GM18907 (cell line): ENCODE measurements at regions not wholly inside any gene's neighbourhood (a gene's known extent, or its start where the extent isn't known, plus 50 kb on each side); places are given as distances from the start of the nearest gene placed in this dataset.
A peak's percentile ranks its signal among the peaks of the same experiment; 100 is the strongest.

ENCODE experiments used
- ATAC-seq: cut with Tn5 transposase; IDR thresholded peaks from one replicate; pipeline ENCODE4 v1.9.1; 2021; ENCODE audit warnings: mild to moderate bottlenecking, moderate library complexity; ENCODE audit not compliant: unreplicated experiment

- ATAC-seq = no peak
Observed at GRCh38 chr18:57918601-57919000, 115.5 kb upstream of the ATP8B1 start.

- no peak for ATAC-seq
Observed at GRCh38 chr18:57916684-57917083, 113.6 kb upstream of the ATP8B1 start.

DNA sequence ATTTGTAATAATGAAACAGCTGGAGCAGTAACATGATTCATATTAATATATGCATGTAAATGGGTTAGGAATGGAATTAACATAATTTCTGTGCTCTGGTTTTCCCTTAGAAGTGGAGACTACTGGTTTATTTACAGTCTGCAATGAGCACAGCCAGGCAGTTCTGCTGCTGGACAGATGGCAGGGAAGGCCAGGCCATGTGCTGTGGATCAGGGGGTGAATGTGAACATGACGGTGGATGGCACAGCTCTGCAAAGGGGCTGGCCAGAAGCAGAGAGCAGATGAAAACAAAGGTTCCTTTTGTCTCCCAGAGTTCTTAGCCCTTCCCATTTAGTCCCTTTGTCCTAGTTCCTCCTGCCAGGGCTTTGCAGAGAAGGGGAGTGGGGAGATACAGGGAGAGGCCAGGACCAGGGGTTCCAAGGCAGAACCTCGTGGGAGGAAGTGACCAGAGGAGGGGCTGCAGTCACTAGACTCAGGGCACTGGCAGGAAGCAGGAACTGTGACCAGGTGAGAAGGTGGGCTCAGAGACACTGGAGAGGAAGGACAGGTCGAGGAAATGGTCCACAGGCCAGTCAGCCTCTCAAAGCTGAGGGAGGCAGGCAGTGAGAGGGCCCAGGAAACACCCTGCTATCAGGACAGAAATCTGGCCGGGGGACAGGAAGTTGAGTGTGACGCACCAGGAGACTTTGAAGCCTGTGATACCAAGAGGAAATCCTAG lies 112.9 kb upstream of the ATP8B1 start:
- peak; percentile 49 for ATAC-seq

DNA sequence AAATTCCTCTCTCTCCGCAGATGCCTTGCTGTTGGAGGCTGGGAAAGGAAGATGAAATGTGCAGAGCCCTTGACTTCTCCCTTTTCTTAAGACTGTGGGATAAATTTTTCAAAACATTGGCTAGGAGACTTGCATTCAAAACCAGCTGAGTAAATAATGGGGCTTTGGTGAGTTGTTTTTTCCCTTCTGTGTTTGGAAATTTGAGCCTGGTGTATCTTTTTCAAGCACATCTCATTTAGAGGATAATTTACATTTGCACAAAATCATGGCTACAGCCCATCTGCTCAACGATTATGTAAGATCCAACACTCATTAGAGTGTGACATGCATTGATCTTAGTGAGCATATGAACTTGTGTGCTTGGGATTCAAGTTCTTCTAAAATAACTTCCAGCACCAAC lies 112.1 kb upstream of the ATP8B1 start:
- no peak for ATAC-seq

DNA sequence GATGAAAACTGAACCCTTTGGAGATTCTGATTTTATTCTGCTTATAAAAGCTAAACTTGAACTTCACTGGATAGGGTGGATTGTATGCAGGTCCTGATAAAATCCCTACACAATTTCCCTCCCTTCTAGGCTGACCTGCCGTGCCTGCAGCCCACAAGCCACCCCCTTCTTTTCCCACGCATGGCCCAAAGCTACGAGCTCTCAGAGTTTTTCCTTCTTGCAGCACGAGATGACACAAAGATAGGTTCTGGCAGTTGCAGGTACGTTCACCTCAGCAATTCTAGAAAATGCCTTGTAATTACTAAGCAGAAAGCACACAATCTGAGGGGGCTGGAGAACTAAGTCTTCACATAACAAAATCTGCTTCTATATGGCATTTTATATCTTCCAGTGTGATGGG lies 110.6 kb upstream of the ATP8B1 start:
- no peak for ATAC-seq

GRCh38 chr18:57910817-57911216 lies 107.7 kb upstream of the ATP8B1 start:
- ATAC-seq = no peak

DNA sequence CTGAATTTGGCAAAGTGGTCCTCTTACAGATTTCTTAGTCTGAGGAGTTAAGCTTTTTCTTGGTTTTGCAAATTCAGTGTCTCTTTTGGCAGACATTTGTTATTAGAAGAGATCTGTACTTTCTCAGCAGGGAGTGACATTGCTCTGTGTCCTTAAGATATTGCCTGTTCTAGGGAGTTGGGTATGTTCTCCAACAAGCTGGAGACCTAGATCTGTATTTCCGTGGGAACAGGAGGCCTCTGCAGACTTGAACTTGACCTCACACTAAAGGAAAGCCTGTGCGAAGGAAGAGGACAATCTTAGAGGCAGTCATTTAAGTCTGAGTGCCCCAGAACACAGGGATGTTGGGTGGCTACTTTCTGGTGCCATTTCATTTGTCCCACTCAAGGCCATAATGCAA lies 107.0 kb upstream of the ATP8B1 start:
- ATAC-seq = no peak

GRCh38 chr18:57909620-57910019 lies 106.5 kb upstream of the ATP8B1 start:
- no peak for ATAC-seq

GRCh38 chr18:57908092-57908491 lies 105.0 kb upstream of the ATP8B1 start:
- no peak for ATAC-seq

DNA sequence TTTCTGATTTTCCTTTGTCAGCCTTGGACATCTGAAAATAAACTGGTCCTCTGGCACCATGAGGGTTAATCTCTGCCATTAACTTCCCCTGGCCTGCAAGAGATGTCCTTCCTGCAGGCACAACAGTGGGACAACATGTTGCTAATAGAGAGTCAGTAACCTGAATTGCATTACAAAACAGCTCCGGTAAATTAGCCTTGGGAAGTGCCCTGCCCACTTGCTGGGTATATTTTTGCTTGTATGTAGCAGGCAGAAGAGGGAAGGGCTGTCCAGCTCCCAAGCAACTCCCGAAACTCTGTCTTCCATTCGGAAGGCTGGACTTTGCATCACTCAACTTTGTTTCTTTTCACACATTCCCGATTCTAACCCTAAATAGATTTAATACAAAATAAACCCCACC lies 104.4 kb upstream of the ATP8B1 start:
- ATAC-seq = no peak

DNA sequence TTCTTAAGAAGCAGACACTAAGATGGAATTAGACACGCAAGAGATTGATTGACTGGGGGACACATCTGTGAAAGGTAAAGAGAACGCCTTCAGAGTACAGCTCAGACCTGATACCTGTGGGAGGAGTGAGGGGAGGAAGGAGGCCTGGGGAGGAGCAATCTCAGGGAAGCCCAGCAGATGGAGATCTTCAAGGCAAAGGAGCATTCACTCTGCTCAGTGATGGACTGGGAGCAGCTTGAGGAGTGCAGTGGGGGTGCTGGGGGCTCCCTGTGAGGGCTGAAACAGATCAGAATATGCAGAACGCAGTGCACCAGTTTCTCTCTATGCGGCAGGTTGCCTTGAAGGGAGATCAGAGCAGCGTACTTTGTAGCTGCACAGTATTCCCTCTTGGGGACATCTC lies 103.7 kb upstream of the ATP8B1 start:
- no peak for ATAC-seq

DNA sequence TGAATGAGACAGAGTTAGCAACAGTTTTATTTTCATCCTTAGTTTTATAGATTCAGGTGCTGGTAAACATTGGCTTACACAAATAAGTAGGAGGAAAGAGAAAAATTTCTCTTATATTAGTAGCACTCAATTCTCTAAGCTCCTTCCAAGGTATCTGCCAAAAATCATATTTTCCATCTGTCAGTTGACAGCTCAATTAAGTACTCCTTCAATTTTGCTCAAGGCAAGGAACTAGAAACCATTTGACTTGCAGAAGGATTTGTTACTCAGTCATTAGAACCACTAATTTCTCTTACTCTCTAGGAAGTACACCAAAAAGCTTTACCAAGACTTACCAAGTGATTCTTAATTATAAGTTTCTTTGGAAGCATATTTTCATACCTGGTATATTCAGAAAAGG lies 101.4 kb upstream of the ATP8B1 start:
- no peak for ATAC-seq

GRCh38 chr18:57902721-57903120 lies 99.6 kb upstream of the ATP8B1 start:
- no peak for ATAC-seq

DNA sequence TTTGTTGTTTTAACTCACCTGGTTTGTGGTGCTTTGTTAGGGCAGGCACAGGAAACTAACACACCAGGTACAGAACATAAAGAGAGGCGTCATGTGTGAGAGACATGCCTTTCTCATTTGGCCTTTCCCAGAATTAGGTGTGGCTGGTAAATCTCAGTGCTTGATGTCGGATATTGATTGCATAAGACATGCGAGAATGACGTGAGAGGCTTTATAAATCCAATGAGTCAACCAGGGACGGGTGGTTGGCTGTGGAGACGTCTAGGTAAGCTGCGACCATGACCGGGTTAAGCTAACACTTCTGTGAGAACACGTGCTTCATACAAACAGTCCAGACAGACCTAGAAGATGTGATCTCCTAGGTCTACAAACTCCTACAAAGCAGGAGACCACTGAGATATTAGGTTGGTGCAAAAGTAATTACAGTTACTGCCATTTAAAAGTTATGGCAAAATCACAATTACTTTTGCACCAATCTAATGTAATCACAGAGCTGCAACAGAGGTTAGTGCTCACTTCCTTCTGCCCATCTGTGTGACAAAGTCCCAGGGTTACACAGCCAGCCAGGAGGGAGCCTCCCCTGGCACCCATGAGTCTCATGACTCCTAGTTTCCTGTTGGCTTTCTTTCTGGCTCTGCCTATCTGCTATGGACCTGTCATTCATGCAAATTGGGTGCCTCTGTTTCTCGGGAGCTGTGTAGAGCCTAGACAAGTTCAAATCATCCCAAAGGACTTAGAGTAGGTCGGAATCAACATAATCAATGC lies 98.9 kb upstream of the ATP8B1 start:
- no peak for ATAC-seq

DNA sequence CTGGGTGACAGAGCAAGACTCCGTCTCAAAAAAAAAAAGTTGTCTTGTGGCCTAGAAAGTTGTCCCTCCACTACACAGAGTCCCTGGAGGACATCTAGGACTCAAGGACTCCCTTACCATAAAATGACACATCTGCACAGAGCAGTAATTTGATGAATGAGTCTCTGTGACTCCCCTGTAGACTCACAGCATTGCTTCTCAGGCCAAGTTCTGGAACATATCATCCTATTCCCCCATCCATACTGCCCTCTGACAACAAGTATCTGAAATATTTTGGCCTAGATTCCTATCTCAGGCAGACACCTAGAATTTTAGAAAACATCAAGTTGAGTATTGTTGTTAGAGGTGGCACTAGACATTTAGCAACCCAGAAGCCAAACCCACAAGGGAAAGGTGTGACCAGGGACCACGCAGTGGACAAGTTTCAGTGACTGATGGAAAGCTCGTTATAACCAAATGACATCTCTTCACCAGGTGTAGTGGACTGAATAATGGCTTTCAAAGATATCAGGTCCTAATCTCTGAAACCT lies 97.9 kb upstream of the ATP8B1 start:
- ATAC-seq = no peak

DNA sequence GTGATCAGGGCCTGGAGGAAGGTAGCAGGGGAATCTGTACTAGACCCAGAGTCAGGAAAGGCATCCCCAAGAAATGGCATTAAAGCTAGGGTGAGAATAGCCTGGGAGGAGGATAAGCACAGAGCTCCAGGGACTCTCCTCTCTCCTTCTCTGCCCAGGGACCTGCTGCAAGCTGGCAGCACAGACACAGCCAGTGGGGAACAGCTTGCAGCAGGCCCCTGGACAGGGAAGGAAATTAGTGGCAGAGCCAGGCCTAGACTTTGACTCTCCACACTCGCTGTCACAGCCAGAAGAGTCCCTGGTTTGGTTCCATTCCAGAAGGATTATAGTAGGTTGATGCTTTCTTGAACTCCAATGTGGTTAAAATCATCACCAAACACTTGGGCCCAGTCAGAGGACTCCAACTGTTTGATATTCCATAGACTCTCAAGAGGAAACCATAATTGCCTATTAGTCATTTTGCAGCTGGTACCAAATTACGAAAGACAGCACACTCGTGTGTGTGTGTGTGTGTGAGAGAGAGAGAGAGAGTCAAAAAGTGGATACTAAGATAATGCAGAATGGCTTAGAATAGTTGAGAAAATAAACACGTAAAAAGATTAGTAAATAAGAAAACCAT lies 95.5 kb upstream of the ATP8B1 start:
- no peak for ATAC-seq

GRCh38 chr18:57895182-57895581 lies 92.1 kb upstream of the ATP8B1 start:
- no peak for ATAC-seq

GRCh38 chr18:57891707-57892391 lies 88.7 kb upstream of the ATP8B1 start:
- no peak for ATAC-seq

DNA sequence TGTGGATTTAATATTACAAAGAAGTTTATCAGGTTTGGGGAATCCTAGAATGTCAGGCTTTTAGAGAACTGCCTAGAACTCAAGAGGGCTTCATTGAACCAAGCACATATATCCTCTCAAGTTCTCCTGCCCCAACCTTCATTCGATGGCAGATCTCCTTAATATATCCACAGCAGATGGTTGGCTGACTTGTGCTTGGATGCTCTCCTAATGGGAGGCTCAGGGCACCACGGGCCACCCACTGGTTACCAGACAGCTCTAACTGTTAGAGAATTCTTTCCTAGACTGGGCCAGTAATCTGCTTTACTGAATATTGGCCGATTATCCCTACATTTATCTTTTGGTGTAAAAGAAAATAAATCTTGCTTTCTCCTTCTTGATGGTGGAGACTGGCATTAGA lies 87.2 kb upstream of the ATP8B1 start:
- ATAC-seq = no peak

- no peak for ATAC-seq
Observed at GRCh38 chr18:57889841-57890240, 86.7 kb upstream of the ATP8B1 start.
